Chondrocyte (in vitro differentiated cells): ENCODE measurements at regions not wholly inside any gene's neighbourhood (a gene's known extent, or its start where the extent isn't known, plus 50 kb on each side); places are given as distances from the start of the nearest gene placed in this dataset.

Source experiments
- DNase-seq: peaks from one replicate; pipeline ENCODE4 v3.0.0; 2021; ENCODE audit warnings: mixed read lengths, low spot score
- H3K27ac Mint-ChIP-seq: one replicate; pipeline ENCODE4 v1.8.0; 2021; ENCODE audit warnings: mild to moderate bottlenecking, moderate library complexity, mixed read lengths; ENCODE audit not compliant: unreplicated experiment
- H3K27me3 Mint-ChIP-seq: 2 replicates; pipeline ENCODE4 v1.8.0; 2021; ENCODE audit warnings: low read depth, mixed read lengths
- H3K36me3 Mint-ChIP-seq: 2 replicates; pipeline ENCODE4 v1.8.0; 2021; ENCODE audit warnings: low read depth, mixed read lengths
- H3K4me1 Mint-ChIP-seq: 2 replicates; pipeline ENCODE4 v1.8.0; 2021; ENCODE audit warnings: low read depth, mild to moderate bottlenecking, mixed read lengths
- H3K4me3 Mint-ChIP-seq: one replicate; pipeline ENCODE4 v1.8.0; 2021; ENCODE audit warnings: mild to moderate bottlenecking, moderate library complexity, mixed read lengths; ENCODE audit not compliant: unreplicated experiment
- H3K9me3 Mint-ChIP-seq: 2 replicates; pipeline ENCODE4 v1.8.0; 2021; ENCODE audit warnings: low read depth, mixed read lengths
- CTCF ChIP-seq: fragments of 200-600 bp; sonication (generic); IDR thresholded peaks from 2 replicates; pipeline ENCODE4 v1.5.0; 2021; ENCODE audit warnings: antibody characterized with exemption, mild to moderate bottlenecking, moderate library complexity

GRCh38 chr15:47412136-47412535 is 305.2 kb upstream of the SEMA6D start:
- DNase-seq = no peak
- H3K4me1 Mint-ChIP-seq = peaks cover 26% of the 10 kb centered on the region
- H3K4me3 Mint-ChIP-seq = no peak overlapping the region
- no peak overlapping the region for H3K27ac Mint-ChIP-seq
- no peaks in the 10 kb centered on the region for H3K27me3 Mint-ChIP-seq
- TF ChIP-seq CTCF = no peak
- no peaks in the 10 kb centered on the region for H3K9me3 Mint-ChIP-seq
- H3K36me3 Mint-ChIP-seq = no peaks in the 10 kb centered on the region

DNA sequence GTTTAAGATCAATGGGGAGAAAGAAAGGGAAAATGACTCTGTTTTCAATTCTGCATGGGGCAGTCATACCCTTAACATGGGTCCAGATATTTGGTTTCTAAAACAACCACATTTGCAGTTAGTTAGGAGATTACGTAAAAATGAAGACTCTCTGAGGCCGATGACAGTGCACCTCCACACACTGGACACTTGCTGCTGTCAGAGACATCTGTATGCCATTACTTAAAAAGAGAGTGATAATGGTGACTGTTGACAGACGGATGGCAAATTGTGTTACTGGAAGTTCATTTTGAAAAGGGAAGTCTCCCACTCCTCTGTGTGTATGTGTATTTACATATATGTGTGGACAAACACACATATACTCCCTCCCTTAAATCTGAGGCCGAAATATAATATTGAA is 304.5 kb upstream of the SEMA6D start:
- no peak overlapping the region for H3K4me3 Mint-ChIP-seq
- no peak for DNase-seq
- no peaks in the 10 kb centered on the region for H3K27me3 Mint-ChIP-seq
- no peaks in the 10 kb centered on the region for H3K36me3 Mint-ChIP-seq
- H3K9me3 Mint-ChIP-seq = no peaks in the 10 kb centered on the region
- H3K27ac Mint-ChIP-seq = no peak overlapping the region
- TF ChIP-seq CTCF = no peak
- peaks cover 26% of the 10 kb centered on the region for H3K4me1 Mint-ChIP-seq

DNA sequence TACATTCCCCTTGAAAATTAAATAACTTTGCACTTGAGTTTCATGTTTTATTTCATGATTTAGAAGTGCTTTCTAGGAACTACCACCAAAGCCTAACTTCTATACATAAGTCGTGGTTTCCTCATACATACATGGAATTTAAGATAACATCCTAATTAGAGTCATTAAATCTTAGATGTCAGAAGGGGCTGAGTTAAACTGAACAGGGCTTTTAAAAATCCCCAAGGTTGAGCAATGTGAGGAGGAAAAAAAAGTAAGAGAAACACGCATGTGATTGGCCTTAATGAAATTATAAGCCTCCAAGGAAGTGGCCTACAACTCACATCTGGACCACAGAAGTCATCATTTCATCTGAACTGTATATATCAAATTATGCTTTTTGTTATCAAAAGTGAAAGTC is 303.1 kb upstream of the SEMA6D start:
- H3K9me3 Mint-ChIP-seq = no peaks in the 10 kb centered on the region
- H3K4me3 Mint-ChIP-seq = no peak overlapping the region
- no peak for DNase-seq
- no peak overlapping the region for H3K27ac Mint-ChIP-seq
- no peak for TF ChIP-seq CTCF
- H3K4me1 Mint-ChIP-seq = peaks cover 18% of the 10 kb centered on the region
- no peaks in the 10 kb centered on the region for H3K27me3 Mint-ChIP-seq
- no peaks in the 10 kb centered on the region for H3K36me3 Mint-ChIP-seq

GRCh38 chr15:47415539-47415971 is 301.8 kb upstream of the SEMA6D start:
- no peak for DNase-seq
- Mint-ChIP-seq H3K27ac (peak overlapping the region; percentile 3), H3K4me1 (peaks cover 14% of the 10 kb centered on the region), H3K36me3 (no peaks in the 10 kb centered on the region), H3K27me3 (no peaks in the 10 kb centered on the region), H3K4me3 (no peak overlapping the region), H3K9me3 (no peaks in the 10 kb centered on the region)
- no peak for TF ChIP-seq CTCF

DNA sequence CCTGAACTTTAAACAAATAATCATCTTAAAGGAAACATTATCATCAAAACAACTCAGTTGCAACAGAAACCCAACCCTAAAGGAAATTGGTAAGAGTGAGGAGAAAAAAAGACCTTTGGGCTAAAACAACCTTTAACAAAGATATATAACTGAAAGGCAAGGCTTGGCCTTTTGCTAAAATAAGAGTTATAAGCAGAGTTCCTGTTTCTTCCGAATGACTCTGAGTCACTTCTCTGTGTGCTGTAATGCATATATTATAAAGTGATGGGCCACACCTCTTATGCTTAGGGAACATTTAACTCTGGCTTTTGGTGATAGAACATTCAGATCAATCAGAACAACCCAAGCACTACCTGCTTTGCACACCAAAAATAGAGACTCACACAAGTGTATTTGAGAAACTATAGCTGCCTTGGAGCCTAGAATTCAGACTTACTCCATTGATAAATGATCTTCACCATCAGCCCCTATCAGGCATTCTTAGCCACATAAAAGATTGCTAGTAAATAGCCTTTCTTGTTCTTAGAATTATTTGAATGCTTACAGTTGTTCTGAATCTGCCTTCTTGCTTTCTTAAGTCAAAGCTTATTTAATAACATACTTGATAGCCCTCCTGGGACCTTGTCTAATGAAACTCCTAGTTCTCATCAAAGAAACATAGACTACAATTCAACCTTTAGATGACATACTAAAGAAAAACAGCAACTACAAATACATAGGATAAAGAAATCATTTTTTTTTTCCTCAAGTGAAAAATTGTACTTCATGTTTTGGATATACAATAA is 294.2 kb upstream of the SEMA6D start:
- DNase-seq = no peak
- H3K4me1 Mint-ChIP-seq = peaks cover 12% of the 10 kb centered on the region
- peak overlapping the region; percentile 37 for H3K27ac Mint-ChIP-seq
- H3K36me3 Mint-ChIP-seq = no peaks in the 10 kb centered on the region
- H3K9me3 Mint-ChIP-seq = no peaks in the 10 kb centered on the region
- TF ChIP-seq CTCF = no peak
- no peaks in the 10 kb centered on the region for H3K27me3 Mint-ChIP-seq
- no peak overlapping the region for H3K4me3 Mint-ChIP-seq
